Gastroesophageal sphincter (tissue), 4 donors: ENCODE measurements at regions not wholly inside any gene's neighbourhood (a gene's known extent, or its start where the extent isn't known, plus 50 kb on each side); places are given as distances from the start of the nearest gene placed in this dataset.

Source experiments
- ATAC-seq: fragments of 150-250 bp; one replicate; pipeline ENCODE4 v1.9.1; 2016; ENCODE audit warnings: mild to moderate bottlenecking, moderate library complexity
- H3K27ac ChIP-seq, 4 donors: fragments of 200-600 bp; sonication (generic) in 3 of 4; 1 replicate in 3 of 4; 2 replicates in 1 of 4; pipeline ENCODE4 v1.5.1; 2016 to 2019
- H3K27me3 ChIP-seq: fragments of 200-600 bp; sonication (generic); one replicate; pipeline ENCODE4 v1.5.1; 2019
- H3K36me3 ChIP-seq, 2 donors: fragments of 200-600 bp; sonication (generic); one replicate each; pipeline ENCODE4 v1.5.1; 2019; ENCODE audit warnings: control low read depth in 1 of 2
- H3K4me1 ChIP-seq, 3 donors: fragments of 200-600 bp; sonication (generic); 1 replicate in 2 of 3; 2 replicates in 1 of 3; pipeline ENCODE4 v1.5.1; 2016 to 2019; ENCODE audit warnings: control low read depth in 2 of 3
- H3K4me3 ChIP-seq, 2 donors: fragments of 200-600 bp; sonication (generic); one replicate each; pipeline ENCODE4 v1.5.1; 2019; ENCODE audit warnings: mild to moderate bottlenecking in 1 of 2, moderate library complexity in 1 of 2
- H3K9me3 ChIP-seq, 3 donors: fragments of 200-600 bp; sonication (generic); one replicate each; pipeline ENCODE4 v1.5.1; 2017 to 2019; ENCODE audit warnings: control low read depth in 2 of 3
- EP300 ChIP-seq: sonication (generic); formaldehyde crosslinking; IDR thresholded peaks from one replicate; pipeline ENCODE4 v1.6.1; 2017; ENCODE audit warnings: antibody characterized with exemption, mild to moderate bottlenecking
- POLR2A ChIP-seq, 2 donors: fragments of 450-650 bp; IDR thresholded peaks; one replicate each; pipeline ENCODE4 v1.6.1; 2017; ENCODE audit warnings: antibody characterized with exemption in 2 of 2, mild to moderate bottlenecking in 2 of 2, moderate library complexity in 1 of 2
- POLR2AphosphoS5 ChIP-seq: sonication (generic); formaldehyde crosslinking; IDR thresholded peaks from one replicate; pipeline ENCODE4 v1.6.1; 2017; ENCODE audit warnings: antibody characterized with exemption
- WGBS, 2 donors: methylation state at CpG; one replicate each; pipeline ENCODE4 v1.1.5; 2018; ENCODE audit warnings: low coverage in 1 of 2; 5-methylcytosine and 5-hydroxymethylcytosine counted together
- TF ChIP-seq, protein P1 (sequence below), 4 experiments: fragments of 200-600 bp in 2 of 4; fragments of 450-650 bp in 2 of 4; sonication (generic) in 1 of 4; IDR thresholded peaks; one replicate each; pipeline ENCODE4 v1.5.1; 2017 to 2019; ENCODE audit warnings: antibody characterized with exemption in 4 of 4, mild to moderate bottlenecking in 2 of 4, moderate library complexity in 2 of 4

DNA sequence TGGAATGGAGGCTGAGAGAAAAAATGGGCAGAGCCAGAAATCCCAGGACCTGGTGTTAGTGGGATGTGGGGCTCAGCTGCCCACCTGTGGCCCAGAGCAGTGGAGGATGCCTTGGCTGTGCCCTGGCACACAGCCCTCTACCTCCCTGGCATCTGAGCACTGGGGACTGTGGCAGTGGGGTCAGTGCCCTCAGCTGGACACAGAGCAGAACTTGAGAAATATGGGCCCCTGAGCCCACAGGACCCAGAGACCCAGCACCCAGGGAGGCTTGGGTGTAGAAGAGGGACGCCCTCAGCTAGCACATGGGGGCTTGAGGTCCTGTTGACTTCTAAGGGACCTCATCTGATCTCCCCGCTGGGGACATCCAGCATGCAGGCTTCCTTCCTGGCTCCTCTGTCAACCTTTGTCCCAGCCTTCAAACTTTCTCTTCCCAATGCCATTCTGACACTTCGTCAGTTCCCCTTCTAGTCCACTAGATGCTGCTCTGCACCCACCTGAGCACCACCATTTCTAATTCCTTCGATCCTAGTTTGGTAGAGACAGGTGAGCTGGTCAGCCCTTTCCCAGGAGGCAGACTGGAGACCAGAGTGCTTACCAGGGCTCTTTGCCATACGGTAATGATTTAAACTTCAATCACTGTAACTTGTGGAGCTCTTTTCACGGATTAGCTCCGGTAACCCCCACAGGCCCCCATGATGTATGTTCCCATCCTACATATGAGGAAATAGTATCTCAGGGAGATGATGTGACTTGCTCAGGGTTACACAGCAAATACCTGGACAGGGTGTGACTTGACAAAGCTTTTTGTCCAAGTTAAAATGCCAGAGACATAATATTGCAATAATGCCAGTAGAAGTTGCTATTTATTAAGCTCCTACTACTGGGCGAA lies 143.7 kb downstream of the ASCL4 start:
- no peaks in the 10 kb centered on the region for H3K9me3 ChIP-seq
- TF ChIP-seq POLR2A (IDR thresholded peaks at IDR 0.05), result no peak
- TF ChIP-seq, protein P1, sequence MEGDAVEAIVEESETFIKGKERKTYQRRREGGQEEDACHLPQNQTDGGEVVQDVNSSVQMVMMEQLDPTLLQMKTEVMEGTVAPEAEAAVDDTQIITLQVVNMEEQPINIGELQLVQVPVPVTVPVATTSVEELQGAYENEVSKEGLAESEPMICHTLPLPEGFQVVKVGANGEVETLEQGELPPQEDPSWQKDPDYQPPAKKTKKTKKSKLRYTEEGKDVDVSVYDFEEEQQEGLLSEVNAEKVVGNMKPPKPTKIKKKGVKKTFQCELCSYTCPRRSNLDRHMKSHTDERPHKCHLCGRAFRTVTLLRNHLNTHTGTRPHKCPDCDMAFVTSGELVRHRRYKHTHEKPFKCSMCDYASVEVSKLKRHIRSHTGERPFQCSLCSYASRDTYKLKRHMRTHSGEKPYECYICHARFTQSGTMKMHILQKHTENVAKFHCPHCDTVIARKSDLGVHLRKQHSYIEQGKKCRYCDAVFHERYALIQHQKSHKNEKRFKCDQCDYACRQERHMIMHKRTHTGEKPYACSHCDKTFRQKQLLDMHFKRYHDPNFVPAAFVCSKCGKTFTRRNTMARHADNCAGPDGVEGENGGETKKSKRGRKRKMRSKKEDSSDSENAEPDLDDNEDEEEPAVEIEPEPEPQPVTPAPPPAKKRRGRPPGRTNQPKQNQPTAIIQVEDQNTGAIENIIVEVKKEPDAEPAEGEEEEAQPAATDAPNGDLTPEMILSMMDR (IDR thresholded peaks at IDR 0.05), result peak in 3 of 4 experiments; percentile 32 to 60 (median 47)
- ATAC-seq, result no peak
- H3K36me3 ChIP-seq, result no peaks in the 10 kb centered on the region
- peaks cover 24% of the 10 kb centered on the region for H3K27me3 ChIP-seq
- H3K4me3 ChIP-seq, result no peak overlapping the region
- H3K4me1 ChIP-seq, result no peaks in the 10 kb centered on the region
- 20 to 21% methylated on average over 4 to 5 of the region's 8 CpGs for WGBS, 2 donors
- no peak overlapping the region for H3K27ac ChIP-seq

DNA sequence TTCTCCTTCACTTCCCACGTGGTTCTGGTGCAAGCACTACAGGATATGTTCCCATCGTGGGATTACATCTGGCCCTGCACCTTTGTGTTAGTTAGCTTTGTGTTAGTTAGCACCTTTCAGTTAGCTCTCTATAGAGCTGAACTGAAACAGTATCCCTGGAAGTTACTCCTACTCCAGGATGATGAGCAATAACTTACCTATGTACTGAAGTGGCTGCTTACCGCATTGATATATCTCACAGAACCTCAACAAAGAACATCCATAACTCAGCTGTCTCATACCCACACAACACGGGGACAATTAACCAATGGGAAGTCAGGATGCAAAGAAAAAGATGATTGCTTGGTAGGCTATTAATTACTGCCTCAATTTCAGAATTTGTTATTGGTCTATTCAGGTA lies 146.6 kb downstream of the ASCL4 start:
- Histone ChIP-seq H3K4me3 (no peak overlapping the region), H3K9me3 (no peaks in the 10 kb centered on the region), H3K27ac (no peak overlapping the region), H3K36me3 (no peaks in the 10 kb centered on the region), H3K27me3 (peaks cover 24% of the 10 kb centered on the region), H3K4me1 (no peaks in the 10 kb centered on the region)
- 51 to 68% methylated on average over 4 of the region's 4 CpGs for WGBS, 2 donors
- no peak for ATAC-seq
- TF ChIP-seq POLR2AphosphoS5 (no peak), POLR2A (IDR thresholded peaks at IDR 0.05) (no peak), EP300 (no peak)
- TF ChIP-seq, protein P1 (IDR thresholded peaks at IDR 0.05), result no peak

DNA sequence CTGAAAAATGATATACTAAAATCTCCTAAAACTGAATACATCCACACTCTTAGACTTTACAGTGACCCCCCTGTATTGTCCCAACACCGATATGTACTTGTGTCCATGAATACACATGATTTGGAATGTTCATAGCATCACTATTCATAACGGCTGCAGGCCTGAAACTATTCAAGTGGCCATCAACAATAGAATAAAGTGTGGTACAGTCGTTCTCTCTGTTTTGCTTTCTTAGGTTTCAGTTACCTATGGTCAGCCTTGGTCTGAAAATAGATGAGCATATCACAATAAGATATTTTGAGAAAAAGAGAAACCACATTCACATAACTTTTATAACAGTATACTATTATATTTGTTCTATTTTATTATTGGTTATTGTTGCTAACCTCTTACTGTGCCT lies 150.6 kb downstream of the ASCL4 start:
- no peak overlapping the region for H3K27ac ChIP-seq
- H3K36me3 ChIP-seq, result no peaks in the 10 kb centered on the region
- peaks cover 6% of the 10 kb centered on the region for H3K27me3 ChIP-seq
- WGBS, 2 donors, result 58 to 68% methylated on average over 3 of the region's 3 CpGs
- no peaks in the 10 kb centered on the region for H3K9me3 ChIP-seq
- peaks cover 0 to 6% (median 0%) of the 10 kb centered on the region in 3 donors for H3K4me1 ChIP-seq
- no peak overlapping the region for H3K4me3 ChIP-seq
- no peak for ATAC-seq
- no peak for TF ChIP-seq EP300
- no peak for TF ChIP-seq POLR2AphosphoS5
- TF ChIP-seq, protein P1 (IDR thresholded peaks at IDR 0.05), result no peak
- TF ChIP-seq POLR2A (IDR thresholded peaks at IDR 0.05), result no peak

DNA sequence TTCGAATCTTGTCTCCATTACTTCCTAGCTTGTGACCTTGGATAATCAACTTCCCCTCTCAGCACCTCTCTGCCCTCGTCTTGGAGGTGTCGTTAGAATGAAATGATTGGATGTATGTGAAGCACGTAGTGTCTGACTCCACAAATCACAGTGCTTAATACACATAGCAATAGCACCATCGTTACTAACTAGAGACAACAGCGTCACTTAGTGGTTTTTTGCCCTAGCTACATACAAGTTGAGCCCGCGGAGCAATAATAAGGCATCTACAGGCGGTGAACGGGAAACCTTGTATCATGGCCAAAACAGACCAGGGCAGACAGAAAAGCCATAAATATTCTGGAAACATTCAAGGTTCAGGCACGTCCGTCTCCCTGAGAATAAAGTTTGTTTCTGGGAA lies 154.9 kb downstream of the ASCL4 start:
- 20 to 34% methylated on average over 7 to 10 of the region's 12 CpGs for WGBS, 2 donors
- no peak overlapping the region for H3K4me3 ChIP-seq
- ATAC-seq, result peak; percentile 31

More for the DNA sequence above, 154.9 kb downstream of the ASCL4 start:
- Histone ChIP-seq H3K27me3 (peaks cover 24% of the 10 kb centered on the region), H3K27ac (no peak overlapping the region), H3K9me3 (no peaks in the 10 kb centered on the region), H3K4me1 (peaks cover 0 to 10% (median 0%) of the 10 kb centered on the region in 3 donors), H3K36me3 (no peaks in the 10 kb centered on the region)
- TF ChIP-seq POLR2A (IDR thresholded peaks at IDR 0.05) (no peak), POLR2AphosphoS5 (no peak)
- TF ChIP-seq, protein P1 (IDR thresholded peaks at IDR 0.05), result peak in 1 of 4 experiments; percentile 30
